HG03095 (cell line): ENCODE measurements at regions not wholly inside any gene's neighbourhood (a gene's known extent, or its start where the extent isn't known, plus 50 kb on each side); places are given as distances from the start of the nearest gene placed in this dataset.
"Not testable (repeated sequence)": the region's sequence is repeated elsewhere in the genome, so short reads cannot be mapped to it uniquely, and the experiment has no call there.

Experiments used
- ATAC-seq: cut with Tn5 transposase; IDR thresholded peaks from one replicate; pipeline ENCODE4 v1.9.1; 2021; ENCODE audit warnings: moderate library complexity; ENCODE audit not compliant: unreplicated experiment

GRCh38 chr4:188717661-188718060 lies 578.4 kb downstream of the TRIML1 start:
- no peak for ATAC-seq

DNA sequence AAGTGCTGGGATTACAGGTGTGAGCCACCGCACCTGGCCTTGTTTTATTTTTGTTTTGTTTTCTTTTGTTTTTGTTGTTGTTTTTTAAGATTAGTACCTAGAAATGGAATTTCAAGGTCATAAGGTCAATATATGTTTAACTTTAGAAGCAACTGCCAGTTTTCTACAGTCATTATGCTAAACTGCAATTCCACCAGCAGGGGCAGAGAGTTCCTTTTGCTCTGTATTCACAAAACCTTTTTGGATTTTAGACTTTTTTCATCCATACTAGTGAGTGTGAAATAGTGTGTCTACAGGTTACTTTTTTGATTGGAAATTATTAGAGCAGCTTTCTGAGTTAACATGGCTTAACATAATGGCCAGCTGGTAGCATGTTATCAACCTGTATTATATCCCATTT lies 580.6 kb downstream of the TRIML1 start:
- no peak for ATAC-seq

- ATAC-seq, result no peak
Observed at GRCh38 chr4:188722911-188723310, 583.7 kb downstream of the TRIML1 start.

DNA sequence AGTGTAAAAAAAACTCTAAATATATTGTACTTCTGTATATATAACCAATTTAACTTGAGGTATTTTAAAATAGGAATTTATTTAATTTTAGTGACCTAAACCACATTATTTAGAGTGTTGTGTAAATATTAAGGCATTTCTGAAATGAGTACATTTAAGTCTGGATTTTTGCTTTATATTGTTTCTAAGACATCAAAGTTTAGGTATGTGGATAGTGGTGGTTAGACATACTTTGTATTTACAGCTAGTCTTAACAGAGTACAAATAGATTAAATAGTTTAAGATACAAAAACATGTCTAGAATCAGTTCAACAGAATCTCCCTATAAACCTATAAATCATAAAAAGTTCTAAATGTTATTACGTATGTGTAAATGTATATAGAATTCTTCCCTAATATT lies 588.5 kb downstream of the TRIML1 start:
- ATAC-seq, result no peak

GRCh38 chr4:188728359-188728758 lies 589.1 kb downstream of the TRIML1 start:
- no peak for ATAC-seq

- no peak for ATAC-seq
Observed at GRCh38 chr4:188732131-188732530, 592.9 kb downstream of the TRIML1 start.

GRCh38 chr4:188735082-188735481 lies 595.8 kb downstream of the TRIML1 start:
- no peak for ATAC-seq

DNA sequence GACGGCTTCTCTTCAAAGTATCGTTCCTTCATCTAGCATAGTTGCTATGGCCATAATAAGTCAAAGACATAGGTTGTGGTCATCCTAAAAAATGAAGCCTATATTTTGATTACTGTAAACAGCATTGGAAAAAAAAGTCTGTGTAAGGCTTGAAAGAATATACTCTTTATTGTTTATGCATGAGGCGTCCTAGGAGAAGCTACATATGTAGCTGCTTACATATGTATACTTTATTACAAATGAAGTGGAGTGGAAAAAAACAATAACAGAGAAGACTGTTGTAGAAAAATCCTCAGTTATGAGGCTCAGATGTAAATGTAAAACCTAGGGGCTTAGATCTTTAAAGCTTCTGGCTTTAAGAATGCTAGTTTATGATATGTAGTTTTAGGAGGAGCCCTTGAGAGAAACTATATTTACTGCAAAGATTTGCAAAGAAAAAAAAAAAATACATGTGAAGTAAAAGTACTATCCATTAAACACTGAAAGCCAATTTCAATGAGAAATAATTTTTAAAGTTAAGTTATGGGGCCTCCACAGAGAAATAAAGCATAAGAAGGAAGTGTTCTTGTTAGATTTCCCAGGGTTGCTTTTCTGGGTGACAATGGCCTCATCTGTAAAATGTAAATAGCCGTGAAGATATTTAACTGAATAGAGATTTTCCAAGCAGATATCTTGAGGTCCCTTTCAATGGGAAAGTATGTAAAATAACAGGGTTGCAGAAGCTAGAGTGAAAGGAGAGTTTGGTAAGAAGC lies 598.2 kb downstream of the TRIML1 start:
- ATAC-seq, result no peak

DNA sequence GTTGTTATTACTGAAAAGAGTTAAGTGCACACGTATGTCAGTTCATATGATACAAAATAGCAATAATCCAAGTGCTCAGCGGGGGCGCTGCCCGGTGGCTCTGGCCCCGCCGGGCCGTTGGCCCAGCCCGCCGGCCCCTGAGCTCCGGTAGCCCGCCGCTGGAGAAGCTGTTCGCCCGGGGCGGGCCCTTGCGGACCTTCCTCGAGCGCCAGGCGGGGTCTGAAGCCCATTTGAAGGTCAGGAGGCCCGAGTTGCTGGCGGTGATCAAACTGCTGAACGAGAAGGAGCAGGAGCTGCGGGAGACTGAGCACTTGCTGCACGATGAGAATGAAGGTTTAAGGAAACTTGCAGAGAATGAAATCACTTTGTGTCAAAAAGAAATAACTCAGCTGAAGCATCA lies 599.0 kb downstream of the TRIML1 start:
- not testable (repeated sequence) for ATAC-seq

- ATAC-seq, result not testable (repeated sequence)
Observed at GRCh38 chr4:188740172-188740571, 600.9 kb downstream of the TRIML1 start.

DNA sequence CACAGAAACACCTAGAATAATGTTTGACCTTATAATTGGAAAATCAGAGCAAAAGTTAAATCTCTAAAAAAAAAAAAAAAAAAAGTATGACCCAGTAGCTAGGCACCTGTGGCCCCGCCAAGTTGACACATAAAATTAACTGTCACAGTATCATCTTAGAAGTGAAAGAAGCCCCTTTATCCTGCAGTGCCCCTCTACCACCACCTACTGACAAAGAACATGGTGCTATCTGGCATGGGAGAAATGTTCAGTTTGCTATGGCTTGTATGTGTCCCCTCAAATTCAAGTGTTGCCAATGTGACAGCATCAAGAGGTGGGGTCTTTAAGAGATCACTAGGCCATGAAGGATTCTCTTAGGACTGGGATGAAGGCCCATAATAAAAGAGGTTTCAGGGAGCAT lies 601.5 kb downstream of the TRIML1 start:
- ATAC-seq, result not testable (repeated sequence)

DNA sequence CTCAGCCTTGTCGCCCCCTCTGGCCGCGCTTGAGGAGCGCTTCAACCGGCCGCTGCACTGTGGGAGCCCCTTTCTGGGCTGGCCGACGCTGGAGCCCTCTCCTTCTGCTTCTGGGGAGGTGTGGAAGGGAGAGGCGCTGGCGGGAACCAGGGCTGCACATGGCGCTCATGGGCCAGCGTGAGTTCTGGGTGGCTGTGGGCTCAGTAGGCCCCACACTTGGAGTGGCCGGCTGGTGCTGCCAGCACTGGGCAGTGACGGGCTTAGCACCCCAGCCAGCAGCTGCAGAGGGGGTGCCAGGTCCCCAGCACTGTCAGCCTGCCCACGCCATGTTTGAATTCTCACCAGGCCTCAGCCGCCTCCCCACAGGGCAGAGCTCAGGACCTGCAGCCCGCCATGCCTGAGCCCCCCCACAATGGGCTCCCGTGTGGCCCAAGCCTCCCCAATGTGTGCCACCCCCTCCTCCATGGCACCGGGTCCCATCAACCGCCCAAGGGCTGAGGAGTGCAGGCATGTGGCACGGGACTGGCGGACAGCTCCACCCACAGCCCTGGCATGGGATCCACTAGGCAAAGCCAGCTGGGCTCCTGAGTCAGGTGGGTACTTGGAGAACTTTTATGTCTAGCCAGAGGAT lies 615.2 kb downstream of the TRIML1 start:
- no peak for ATAC-seq

GRCh38 chr4:188767496-188767895 lies 628.3 kb downstream of the TRIML1 start:
- no peak for ATAC-seq

DNA sequence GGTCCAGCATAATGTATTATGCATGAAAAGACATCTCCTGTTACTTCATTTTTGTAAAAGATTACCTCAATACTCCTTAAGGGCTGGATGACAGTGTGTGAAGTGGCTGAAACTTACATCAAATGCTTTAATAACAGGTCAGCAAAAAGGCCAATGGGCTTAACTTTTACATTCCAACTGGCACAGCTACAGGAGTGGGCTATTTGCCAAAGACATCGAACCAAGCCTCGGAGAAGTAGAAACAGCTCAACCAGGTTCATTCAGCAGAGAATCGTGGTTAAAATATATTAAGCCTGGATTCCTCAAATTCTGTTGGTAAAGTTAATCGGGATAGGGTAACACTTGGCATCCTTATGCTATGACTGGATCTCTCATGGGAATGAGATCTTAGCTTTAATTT lies 639.7 kb downstream of the TRIML1 start:
- ATAC-seq, result no peak

- no peak for ATAC-seq
Observed at GRCh38 chr4:188779581-188779980, 640.3 kb downstream of the TRIML1 start.

DNA sequence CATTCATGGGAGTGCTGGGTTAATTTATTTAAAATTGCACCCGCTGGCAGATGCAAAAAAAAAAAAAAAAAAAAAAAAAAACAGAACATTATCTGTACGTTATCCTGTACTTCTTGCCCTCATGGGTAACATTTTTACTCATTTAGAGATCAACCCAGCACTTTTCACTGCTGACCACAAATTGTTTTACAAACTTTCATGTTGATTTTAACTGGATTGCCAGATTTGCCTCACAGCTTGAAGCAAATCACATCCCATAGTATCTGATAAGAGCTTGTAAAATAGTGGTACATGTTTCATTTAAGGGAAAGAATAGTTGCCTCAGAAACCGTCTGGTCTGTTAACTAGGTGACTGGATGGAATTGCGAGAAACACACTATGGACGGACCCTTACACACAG lies 640.8 kb downstream of the TRIML1 start:
- ATAC-seq, result no peak

DNA sequence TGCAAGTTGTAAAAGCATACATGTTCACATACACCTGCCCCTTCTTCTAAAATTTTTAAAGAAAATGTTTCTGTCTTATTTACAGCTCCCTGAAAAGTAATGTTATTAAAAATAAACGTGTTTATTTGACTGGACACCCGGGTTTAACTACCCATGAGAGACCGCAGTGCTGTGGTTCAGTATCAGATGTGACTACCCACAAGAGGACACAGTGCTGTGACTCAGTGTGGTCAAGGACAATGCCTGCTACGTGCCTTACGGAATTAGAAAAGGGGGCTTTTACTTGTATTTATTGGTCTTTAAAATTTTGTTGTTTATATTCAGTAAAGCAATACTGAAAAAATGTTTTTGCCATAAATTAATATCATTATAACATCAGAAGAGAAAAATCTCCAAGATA lies 641.4 kb downstream of the TRIML1 start:
- no peak for ATAC-seq

GRCh38 chr4:188781655-188782054 lies 642.4 kb downstream of the TRIML1 start:
- ATAC-seq, result no peak

- ATAC-seq, result no peak
Observed at GRCh38 chr4:188783175-188783574, 643.9 kb downstream of the TRIML1 start.

GRCh38 chr4:188783606-188784160 lies 644.4 kb downstream of the TRIML1 start:
- no peak for ATAC-seq

DNA sequence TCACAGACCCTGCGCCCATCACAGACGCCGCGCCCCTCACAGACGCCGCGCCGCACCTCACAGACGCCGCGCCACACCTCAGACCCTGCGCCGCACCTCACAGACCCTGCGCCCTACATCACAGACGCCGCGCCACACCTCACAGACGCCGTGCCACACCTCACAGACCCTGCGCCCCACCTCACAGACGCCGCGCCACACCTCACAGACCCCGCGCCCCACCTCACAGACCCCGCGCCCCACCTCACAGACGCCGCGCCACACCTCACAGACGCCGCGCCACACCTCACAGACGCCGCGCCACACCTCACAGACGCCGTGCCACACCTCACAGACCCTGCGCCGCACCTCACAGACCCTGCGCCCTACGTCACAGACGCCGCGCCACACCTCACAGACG lies 657.4 kb downstream of the TRIML1 start:
- not testable (repeated sequence) for ATAC-seq

- not testable (repeated sequence) for ATAC-seq
Observed at GRCh38 chr4:188797011-188797410, 657.8 kb downstream of the TRIML1 start.
